ENCODE measurements at regions not wholly inside any gene's neighbourhood (a gene's known extent, or its start where the extent isn't known, plus 50 kb on each side); places are given as distances from the start of the nearest gene placed in this dataset.

DNA sequence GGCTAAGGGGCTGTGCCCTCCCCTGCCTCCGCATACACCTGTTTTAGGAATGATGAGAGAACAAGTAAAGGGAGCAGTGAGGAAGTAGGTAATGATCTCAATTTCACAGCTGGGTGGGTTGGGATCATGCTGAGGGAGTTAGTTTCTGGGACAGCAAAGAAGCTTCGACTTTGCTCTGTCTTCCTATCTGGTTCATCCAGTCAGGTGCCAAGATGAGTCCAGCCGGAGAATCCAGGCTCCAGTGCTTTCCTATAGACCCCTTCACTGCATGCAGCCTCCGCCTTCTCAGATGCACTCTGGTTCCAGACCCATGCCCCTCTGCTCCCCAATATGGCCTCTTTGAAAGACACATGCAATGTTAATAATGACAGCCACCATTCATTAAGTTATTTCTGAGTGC lies 119.1 kb upstream of the NCAM1 start:
- no TSS peak for BruUV-seq (replicated peaks)

DNA sequence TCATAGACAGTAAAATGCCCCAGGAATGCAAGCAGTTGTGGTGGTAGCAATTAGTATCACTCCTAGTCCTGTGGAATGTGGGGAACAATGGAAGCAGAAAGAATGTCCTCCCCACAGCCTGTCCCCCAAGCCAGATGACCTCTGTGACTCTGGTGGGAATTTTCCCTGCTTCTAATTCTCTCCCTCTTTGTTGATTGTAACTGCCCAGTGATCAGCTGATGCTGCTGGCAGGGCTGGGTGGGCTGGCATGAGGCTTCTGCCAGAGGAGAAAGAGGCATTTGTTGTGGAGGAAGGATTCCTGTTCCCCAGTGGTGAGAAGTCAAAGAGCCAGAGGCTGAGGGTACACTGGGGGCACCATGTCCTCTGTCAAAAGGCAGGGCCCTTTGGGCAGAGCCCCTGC lies 116.7 kb upstream of the NCAM1 start:
- intact Hi-C loops (cut with micrococcal nuclease; ENCODE audit: unreplicated experiment) (no loop called here), in situ Hi-C loops (cut with HindIII; ENCODE audit: low pct_unique_long_range_greater_than_20kb, low sequenced_read_pairs) (no loop called here)
- Histone ChIP-seq H3K9me3 (ENCODE audit: control insufficient read depth, insufficient read depth, low read depth, low read length) (no peaks in the 10 kb centered on the region), H3K4me1 (ENCODE audit: control insufficient read depth, insufficient read depth, low read length) (no peaks in the 10 kb centered on the region), H3K36me3 (ENCODE audit: control insufficient read depth, insufficient read depth, low read length) (no peaks in the 10 kb centered on the region), H3K27me3 (ENCODE audit: control insufficient read depth, insufficient read depth, low read length) (no peaks in the 10 kb centered on the region), H3K27ac (ENCODE audit: low read length) (no peak overlapping the region), H3K4me3 (ENCODE audit: low read depth in 2 of 2, low read length in 2 of 2) (no peak overlapping the region)
- ChIA-PET POLR2A (no interaction called here), CTCF (no interaction called here)
- TF ChIP-seq SIN3A (IDR thresholded peaks at IDR 0.05; ENCODE audit: borderline replicate concordance, insufficient read depth, low read depth, low read length) = no peak
- TF ChIP-seq TCF7L2 (IDR thresholded peaks at IDR 0.05; ENCODE audit: low read depth, low read length) = no peak
- TF ChIP-seq POLR2AphosphoS5 (IDR thresholded peaks at IDR 0.05; ENCODE audit: low read depth, low read length) = no peak
- ATAC-seq = no peak
- no peak for DNase-seq (ENCODE audit: low read depth, low spot score)
- BruUV-seq (replicated peaks) = no TSS peak

More for the DNA sequence above, 119.1 kb upstream of the NCAM1 start:
- H3K36me3 ChIP-seq (ENCODE audit: control insufficient read depth, insufficient read depth, low read length) = no peaks in the 10 kb centered on the region
- ATAC-seq = no peak
- in situ Hi-C loops (cut with HindIII; ENCODE audit: low pct_unique_long_range_greater_than_20kb, low sequenced_read_pairs) (no loop called here), intact Hi-C loops (cut with micrococcal nuclease; ENCODE audit: unreplicated experiment) (no loop called here)
- no peak overlapping the region for H3K4me3 ChIP-seq (ENCODE audit: low read depth in 2 of 2, low read length in 2 of 2)
- ChIA-PET CTCF (no interaction called here), POLR2A (no interaction called here)
- no peak for DNase-seq (ENCODE audit: low read depth, low spot score)
- no peaks in the 10 kb centered on the region for H3K4me1 ChIP-seq (ENCODE audit: control insufficient read depth, insufficient read depth, low read length)
- H3K27me3 ChIP-seq (ENCODE audit: control insufficient read depth, insufficient read depth, low read length) = no peaks in the 10 kb centered on the region
- H3K9me3 ChIP-seq (ENCODE audit: control insufficient read depth, insufficient read depth, low read depth, low read length) = no peaks in the 10 kb centered on the region
- TF ChIP-seq POLR2AphosphoS5 (IDR thresholded peaks at IDR 0.05; ENCODE audit: low read depth, low read length) (no peak), TCF7L2 (IDR thresholded peaks at IDR 0.05; ENCODE audit: low read depth, low read length) (no peak), SIN3A (IDR thresholded peaks at IDR 0.05; ENCODE audit: borderline replicate concordance, insufficient read depth, low read depth, low read length) (no peak), REST (IDR thresholded peaks at IDR 0.05; ENCODE audit: insufficient read depth in 1 of 2, low read depth in 2 of 2, low read length in 1 of 2) (no peak)
- TF ChIP-seq, protein P1, sequence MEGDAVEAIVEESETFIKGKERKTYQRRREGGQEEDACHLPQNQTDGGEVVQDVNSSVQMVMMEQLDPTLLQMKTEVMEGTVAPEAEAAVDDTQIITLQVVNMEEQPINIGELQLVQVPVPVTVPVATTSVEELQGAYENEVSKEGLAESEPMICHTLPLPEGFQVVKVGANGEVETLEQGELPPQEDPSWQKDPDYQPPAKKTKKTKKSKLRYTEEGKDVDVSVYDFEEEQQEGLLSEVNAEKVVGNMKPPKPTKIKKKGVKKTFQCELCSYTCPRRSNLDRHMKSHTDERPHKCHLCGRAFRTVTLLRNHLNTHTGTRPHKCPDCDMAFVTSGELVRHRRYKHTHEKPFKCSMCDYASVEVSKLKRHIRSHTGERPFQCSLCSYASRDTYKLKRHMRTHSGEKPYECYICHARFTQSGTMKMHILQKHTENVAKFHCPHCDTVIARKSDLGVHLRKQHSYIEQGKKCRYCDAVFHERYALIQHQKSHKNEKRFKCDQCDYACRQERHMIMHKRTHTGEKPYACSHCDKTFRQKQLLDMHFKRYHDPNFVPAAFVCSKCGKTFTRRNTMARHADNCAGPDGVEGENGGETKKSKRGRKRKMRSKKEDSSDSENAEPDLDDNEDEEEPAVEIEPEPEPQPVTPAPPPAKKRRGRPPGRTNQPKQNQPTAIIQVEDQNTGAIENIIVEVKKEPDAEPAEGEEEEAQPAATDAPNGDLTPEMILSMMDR (IDR thresholded peaks at IDR 0.05) = no peak
- H3K27ac ChIP-seq (ENCODE audit: low read length) = no peak overlapping the region

GRCh38 chr11:112847568-112847967 lies 113.7 kb upstream of the NCAM1 start:
- CTCF ChIA-PET = interaction anchor here (0.5 kb wide), 1 partner anchor 13 kb away, joined by 3 read pairs; no protein-coding TSS in a partner anchor
- intact Hi-C loops (cut with micrococcal nuclease; ENCODE audit: unreplicated experiment) = no loop called here
- no peaks in the 10 kb centered on the region for H3K27me3 ChIP-seq (ENCODE audit: control insufficient read depth, insufficient read depth, low read length)
- no peak for ATAC-seq
- no peaks in the 10 kb centered on the region for H3K9me3 ChIP-seq (ENCODE audit: control insufficient read depth, insufficient read depth, low read depth, low read length)
- H3K4me1 ChIP-seq (ENCODE audit: control insufficient read depth, insufficient read depth, low read length) = no peaks in the 10 kb centered on the region
- TF ChIP-seq TCF7L2 (IDR thresholded peaks at IDR 0.05; ENCODE audit: low read depth, low read length) (no peak), POLR2AphosphoS5 (IDR thresholded peaks at IDR 0.05; ENCODE audit: low read depth, low read length) (no peak), REST (IDR thresholded peaks at IDR 0.05; ENCODE audit: insufficient read depth in 1 of 2, low read depth in 2 of 2, low read length in 1 of 2) (no peak), SIN3A (IDR thresholded peaks at IDR 0.05; ENCODE audit: borderline replicate concordance, insufficient read depth, low read depth, low read length) (no peak)
- TF ChIP-seq, protein P1 (IDR thresholded peaks at IDR 0.05) = no peak
- no peak overlapping the region for H3K27ac ChIP-seq (ENCODE audit: low read length)
- no peaks in the 10 kb centered on the region for H3K36me3 ChIP-seq (ENCODE audit: control insufficient read depth, insufficient read depth, low read length)
- no TSS peak for BruUV-seq (replicated peaks)
- in situ Hi-C loops (cut with HindIII; ENCODE audit: low pct_unique_long_range_greater_than_20kb, low sequenced_read_pairs) = no loop called here
- POLR2A ChIA-PET = no interaction called here
- no peak for DNase-seq (ENCODE audit: low read depth, low spot score)
- H3K4me3 ChIP-seq (ENCODE audit: low read depth in 2 of 2, low read length in 2 of 2) = no peak overlapping the region
